ENCODE measurements at regions not wholly inside any gene's neighbourhood (a gene's known extent, or its start where the extent isn't known, plus 50 kb on each side); places are given as distances from the start of the nearest gene placed in this dataset.
"Not testable (repeated sequence)": the region's sequence is repeated elsewhere in the genome, so short reads cannot be mapped to it uniquely, and the experiment has no call there.

DNA sequence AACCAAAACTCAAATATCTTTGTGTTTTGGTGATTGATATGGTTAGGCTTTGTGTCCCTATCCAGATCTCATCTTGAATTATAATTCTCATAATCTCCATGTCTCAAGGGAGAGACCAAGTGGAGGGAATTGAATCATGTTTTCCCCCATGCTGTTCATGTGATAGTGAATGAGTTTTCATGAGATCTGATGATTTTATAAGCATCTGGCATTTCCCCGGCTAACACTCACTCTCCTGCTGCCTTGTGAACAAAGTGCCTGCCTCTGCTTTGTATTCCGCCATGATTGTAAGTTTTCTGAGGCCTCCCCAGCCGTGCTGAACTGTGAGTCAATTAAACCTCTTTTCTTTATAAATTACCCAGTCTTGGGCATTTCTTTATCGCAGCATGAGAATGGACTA lies 419.5 kb downstream of the SH2D4B start:
- no peak for DNase-seq

DNA sequence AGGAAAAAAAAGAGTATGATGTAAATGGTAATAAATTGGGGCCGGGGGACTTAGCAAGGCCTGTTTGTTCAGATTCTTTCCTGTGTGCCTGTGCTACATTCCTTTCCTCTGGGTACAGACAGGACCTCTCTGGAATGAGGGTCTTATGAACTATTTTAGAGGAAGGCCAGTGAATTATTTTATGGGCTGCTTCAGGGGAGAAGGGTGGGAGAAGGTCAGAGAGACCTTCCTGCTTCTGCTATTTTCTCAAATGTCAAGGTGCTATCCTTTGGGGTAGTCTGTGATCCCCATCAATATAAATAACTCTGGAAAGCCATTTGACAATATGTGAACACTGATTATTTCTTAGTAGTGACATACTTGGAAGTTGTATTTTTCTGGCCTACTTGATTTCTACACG lies 426.5 kb downstream of the SH2D4B start:
- DNase-seq = no peak

DNA sequence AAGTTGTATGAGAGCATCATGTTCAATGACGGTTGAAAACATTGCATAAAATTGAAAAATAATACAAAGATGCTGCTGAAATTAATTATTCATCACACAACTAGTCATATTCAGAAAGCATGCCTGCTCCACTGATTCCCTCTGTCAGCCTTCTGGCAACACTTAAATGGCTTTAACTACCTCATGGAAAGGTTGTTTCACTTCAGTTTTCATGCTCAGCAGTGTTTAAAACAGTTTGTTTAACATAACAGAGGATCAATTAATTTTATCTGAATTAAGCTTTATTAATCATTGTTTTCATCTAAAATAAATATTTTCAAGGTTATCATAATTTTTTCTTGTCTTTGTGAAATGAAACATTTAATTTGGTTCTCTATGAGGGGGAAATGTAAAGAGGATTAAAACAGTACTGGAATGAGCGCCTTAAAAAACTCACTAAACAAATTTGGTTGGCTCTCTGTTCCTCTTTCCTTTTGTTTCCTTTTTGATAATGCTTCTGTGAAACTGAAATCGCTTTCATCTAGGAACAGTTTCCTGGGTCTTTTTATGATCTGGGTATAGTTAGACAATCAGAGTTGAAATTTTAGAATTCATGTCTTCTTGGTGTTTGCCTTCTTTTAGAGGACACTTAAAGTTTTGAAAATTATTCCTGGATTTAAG lies 427.4 kb downstream of the SH2D4B start:
- no peak for DNase-seq

DNA sequence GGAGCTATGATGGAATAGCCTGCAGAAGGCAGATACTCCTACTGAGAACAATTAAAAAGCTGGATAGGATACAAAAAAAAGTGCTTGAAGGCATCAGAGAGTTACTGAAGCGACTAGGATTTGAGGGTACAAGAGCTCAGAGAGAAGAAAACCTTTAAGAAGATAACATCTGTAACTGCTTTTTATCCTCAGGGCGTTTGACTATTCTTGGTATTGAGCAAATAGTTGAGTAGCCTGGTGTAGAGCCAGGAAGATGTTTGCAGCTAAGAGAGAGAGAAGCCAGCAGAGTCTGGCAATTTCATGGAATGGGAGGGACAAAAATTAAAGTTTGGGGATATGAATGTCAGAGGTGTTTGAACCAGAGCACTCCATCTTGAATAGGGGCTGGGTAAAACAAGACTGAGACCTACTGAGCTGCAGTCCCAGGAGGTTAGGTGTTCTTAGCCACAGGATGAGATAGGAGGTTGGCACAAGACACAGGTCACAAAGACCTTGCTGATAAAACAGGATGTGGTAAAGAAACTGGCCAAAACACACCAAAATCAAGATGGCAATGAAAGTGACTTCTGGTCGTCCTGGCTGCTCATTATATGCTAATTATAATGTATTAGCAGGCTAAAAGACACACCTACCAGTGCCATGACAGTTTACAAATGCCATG lies 428.8 kb downstream of the SH2D4B start:
- DNase-seq = no peak

DNA sequence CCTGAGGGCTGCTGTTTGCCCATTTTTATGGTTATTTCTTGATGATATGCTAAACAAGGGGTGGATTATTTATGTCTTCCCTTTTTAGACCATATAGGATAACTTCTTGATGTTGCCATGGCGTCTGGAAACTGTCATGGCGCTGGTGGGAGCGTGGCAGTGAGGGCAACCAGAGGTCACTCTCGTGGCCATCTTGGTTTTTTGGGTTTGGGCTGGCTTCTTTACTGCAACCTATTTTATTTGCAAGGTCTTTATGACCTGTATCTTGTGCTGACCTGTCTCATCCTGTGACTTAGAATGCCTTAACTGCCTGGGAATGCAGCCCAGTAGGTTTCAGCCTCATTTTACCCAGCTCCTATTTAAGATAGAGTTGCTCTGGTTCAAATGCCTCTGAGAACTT lies 429.7 kb downstream of the SH2D4B start:
- not testable (repeated sequence) for DNase-seq

DNA sequence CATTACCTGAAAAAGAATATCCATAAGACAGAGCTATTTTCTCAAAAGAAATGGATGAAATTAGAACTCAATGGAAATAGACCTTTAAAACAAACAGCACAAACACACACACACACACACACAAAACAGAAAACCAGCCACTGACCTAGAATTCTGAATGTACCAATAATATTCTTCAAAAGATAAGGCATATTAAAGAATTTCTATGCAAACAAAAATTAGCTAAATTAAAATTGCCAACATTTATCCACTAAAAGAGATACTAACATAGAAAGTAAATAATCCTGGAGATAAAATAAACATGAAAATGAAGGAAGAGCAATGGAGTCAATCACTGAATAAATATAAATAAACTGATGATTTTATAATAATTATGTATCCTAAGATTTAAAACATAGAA lies 431.2 kb downstream of the SH2D4B start:
- no peak for DNase-seq

DNA sequence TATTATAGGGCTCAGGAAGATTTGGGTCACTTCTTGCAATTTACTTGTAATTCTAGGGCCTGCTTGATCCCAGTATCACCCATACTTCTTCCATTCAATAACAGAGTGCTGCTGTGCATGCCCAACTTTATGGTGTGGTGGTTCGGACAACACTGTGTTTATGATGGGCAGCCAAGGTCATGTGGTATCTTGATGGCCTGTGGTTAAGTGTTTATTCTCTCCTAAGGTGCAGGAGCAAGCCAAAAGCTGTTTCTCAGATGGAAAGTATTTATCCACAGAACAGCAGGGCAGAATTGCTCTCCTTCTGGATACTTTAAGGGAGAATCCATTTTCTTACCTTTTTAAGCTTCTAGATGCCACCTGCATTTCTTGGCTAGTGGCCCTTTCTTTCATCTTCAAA lies 433.8 kb downstream of the SH2D4B start:
- no peak for DNase-seq

DNA sequence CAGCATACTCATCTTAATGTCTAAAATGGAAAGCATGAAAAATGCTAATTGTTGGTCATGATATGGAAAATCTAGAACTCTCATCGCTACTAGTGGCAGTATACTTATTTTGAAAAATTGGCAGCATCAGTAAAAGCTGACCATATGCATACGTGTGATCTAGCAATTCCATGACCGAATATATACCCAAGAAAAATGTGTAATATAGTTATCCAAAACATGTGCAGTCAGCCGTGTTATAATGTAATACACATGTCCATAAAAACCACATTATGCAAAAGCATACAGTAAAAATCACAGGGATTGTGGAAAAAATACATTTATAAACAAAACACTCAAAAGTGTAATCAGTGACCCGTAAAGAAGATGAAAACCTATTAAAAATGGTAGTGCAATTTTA lies 439.0 kb downstream of the SH2D4B start:
- no peak for DNase-seq

DNA sequence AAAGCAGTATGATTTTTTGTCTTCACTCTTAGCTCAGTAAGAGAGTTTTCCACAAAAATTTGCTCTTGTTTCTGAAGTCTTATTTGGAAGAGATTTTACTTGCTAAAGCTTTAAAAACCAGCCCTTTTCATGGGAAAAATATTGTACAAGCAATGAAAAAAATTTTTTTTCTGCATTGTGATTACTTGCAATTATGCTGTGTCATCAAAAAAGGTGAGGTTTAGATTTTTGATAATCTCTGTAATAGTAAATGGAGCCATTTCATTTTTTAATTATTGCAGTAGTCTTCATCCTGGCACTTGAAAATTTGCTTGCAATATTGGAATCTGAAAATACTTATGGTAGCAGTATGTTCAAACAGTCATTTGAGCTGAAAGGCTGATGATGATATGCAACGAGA lies 447.4 kb downstream of the SH2D4B start:
- DNase-seq = no peak

DNA sequence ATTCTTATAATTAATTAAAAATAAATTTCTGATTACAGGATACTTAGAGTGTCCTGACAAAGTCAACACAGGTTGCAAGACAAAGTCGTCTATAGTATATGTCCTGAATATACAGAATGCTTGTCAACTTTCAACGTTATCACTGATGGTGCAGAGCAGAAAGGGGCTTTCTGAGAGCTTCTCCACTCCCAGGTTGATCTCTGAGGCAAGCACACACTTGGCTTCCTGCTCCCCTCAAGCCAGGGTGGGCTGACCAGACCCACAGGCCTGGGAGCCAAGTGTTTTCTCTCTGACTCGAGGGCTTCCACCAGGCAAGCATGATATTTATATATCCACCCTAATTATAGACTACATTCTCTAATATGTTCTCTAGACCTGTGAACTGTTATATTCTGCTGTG lies 448.9 kb downstream of the SH2D4B start:
- DNase-seq = no peak

DNA sequence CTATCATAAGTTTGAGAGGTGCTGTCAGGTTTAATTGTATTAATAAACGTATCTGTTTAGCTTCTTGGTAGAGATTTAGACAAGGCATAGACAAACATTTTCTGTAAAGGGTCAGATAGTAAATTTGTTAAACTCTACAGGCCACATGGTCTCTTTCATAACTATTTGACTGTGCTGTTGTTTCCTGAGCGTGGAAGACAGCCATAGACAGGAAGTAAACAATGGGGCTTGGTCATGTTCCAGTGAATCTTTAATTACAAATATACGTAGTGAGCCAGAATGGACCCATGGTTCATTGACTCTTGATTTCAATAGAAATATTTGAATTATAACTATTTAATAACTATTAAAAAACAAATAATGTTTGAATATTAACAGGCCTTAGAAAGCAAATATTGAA lies 451.1 kb downstream of the SH2D4B start:
- DNase-seq = no peak

DNA sequence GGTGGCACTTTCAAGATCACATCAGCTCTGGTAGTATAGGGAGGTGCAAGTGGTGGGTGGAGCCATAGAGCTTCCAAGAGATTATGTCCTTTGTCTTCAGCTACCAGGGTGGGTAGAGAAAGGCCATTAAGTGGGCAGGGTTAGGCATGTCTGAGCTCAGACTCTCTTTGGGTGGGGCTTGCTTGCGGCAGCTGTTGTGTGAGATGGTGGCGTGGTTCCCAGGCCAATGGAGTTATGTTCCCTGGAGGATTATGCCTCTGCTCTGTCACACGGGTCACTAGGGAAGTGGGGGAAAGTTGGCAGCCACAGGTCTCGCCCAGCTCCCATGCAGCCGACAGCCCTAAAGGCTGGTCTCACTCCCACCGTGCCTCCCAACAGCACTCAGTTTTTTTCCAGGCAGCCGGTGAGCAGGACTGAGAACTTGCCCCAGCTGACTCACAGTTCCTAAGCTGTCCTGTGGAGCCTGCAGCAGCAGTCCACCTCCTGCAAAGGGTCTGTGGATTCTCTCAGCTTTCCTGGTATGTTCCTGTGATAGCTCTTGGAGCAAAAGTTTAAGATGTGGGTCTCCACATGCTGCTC lies 459.0 kb downstream of the SH2D4B start:
- DNase-seq = no peak

DNA sequence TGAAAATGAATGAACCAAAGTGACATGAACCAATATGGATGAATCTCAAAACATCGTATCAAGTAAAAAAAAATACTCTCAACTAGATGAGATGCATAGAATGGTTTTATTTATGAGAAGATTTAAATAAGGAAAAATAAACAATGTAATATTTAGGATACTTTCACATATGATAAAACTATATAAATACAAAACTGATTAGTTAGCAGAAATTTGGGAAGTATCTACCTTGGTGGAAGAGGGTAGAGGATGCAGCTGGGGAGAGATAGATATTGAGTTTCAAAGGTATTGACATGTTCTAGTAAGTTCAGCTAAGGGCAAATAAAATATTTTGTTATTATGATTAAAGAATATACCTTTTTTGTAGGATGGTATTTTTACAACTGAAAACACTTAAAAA lies 463.1 kb downstream of the SH2D4B start:
- DNase-seq = no peak

DNA sequence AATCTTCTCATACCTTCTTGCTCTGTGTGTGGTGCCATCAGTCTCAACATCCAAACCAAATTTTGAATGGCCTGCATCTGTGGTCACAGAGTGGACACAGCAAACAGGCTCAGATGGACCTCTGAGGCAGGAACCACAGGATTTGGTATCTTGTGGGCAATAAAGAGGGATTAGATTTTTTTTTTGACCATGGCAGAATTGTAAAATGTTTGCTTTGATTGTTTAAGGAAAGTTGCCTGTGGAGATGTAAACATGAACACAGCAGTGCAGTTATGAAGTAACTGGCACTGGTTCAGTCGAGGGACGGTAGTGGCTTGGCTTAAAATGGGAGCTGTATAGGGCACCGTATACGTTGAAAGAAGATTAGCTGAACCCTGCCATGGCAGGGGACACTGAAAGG lies 464.7 kb downstream of the SH2D4B start:
- no peak for DNase-seq

DNA sequence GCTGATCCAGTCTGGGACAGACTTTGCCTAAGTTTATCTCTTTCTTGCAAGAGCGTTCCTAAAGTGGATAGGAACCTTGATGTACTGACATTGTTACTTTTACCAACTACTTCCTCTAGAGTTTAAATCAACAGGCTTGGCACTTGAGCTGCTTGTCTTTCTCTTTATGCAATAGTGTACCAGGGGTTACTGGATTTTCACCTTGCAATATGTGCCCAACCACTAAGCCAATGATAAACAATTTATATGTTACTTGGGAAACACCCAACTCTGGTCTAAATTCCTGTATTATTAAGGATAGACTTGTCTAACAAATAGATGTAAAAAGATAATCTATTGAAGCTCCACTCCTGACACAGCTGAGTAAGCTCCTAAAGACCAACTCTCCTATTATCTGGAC lies 470.2 kb downstream of the SH2D4B start:
- DNase-seq = no peak

DNA sequence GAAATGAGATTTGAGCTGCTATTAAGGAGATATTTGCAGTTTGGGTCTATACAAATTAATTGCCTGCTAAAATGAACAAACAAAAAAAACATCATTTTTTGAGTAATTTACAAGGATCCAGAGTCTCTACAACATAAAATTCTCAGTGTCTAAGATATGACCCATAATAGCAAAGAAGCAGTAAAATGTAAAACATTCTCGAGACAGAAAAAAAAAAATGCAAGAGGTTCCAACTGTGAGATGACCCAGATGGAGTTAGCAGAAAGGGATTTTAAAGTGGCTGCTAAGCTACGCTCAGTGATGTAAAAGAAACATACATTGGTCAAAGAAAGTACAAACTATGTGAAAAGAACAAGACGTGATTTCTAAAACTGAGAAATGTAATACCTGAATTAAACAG lies 471.0 kb downstream of the SH2D4B start:
- no peak for DNase-seq

DNA sequence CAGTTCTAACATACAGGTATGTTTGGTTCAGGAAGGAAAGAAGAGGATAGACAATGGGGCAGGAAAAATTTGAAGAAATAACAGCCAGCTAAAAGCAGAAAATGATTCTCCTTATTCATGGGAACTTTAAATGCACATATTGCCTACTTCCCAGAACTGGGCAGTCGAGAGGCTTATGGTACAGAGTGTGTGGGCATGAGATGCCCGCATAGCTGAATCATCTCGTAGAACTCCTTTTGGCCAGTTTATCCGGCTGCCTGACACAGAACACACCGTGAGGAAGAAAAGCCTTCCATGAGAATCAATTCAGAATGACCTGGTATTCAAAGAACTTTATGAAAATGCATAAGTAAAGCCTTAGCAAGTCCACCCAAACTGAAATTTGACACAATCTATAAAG lies 471.6 kb downstream of the SH2D4B start:
- no peak for DNase-seq

DNA sequence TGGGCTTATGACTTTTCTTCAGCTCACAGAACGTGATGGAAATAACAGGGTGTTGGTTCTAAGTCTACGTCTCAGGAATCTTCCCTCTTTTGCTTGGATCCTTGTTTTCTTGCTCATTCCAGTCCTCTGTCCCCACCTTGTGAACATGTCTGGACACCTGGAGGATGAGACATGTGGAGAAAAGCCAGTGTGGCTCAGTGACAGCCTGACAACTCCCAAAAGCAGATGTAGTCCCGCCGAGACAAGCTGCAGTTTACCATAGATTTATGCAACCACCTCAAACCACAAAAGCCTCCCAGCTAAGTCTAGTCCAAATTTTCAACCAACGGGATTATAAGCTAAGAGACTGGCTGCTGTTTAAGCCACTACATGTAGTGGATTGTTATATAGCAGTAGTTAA lies 476.1 kb downstream of the SH2D4B start:
- no peak for DNase-seq

DNA sequence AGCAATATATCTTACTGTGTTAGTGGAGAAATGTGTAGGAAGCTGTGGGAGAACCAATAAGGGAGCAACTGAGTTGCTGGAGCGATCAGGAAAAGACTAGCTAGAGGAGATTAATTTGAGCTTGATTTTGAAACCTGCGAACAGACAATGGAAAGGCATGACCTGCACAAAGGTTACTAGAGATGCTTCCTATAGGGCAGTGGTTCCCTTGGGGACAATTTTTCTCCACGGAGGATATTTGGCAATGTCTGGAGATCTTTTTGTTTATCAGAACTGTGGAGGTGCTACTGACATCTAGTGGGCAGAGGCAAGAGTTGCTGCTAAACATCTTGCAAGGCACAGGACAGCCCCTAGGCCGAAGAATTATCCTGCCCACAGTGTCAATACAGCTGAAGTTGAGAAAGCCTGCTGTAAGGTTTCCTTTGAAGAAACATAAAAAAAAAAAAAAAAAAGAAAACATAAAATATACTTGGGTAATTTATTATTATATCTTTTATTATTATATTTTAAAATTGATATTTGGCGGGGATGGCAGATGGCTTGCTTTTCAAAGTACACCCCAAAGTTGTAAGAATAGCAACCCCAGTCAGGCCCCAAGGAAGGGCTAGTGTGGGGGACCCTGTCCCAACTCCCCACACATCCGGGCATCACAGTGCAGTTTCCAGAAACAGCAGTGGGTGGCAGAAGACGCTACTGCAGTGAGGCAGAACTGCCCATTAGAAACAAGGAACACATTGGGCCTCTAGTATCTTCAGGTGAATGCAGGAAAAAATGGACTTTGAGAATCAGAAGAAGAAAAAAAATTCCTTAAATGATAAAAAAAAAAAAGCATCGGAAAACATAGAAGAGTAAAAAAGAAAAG lies 481.6 kb downstream of the SH2D4B start:
- peak; percentile 6 to 28 for DNase-seq

DNA sequence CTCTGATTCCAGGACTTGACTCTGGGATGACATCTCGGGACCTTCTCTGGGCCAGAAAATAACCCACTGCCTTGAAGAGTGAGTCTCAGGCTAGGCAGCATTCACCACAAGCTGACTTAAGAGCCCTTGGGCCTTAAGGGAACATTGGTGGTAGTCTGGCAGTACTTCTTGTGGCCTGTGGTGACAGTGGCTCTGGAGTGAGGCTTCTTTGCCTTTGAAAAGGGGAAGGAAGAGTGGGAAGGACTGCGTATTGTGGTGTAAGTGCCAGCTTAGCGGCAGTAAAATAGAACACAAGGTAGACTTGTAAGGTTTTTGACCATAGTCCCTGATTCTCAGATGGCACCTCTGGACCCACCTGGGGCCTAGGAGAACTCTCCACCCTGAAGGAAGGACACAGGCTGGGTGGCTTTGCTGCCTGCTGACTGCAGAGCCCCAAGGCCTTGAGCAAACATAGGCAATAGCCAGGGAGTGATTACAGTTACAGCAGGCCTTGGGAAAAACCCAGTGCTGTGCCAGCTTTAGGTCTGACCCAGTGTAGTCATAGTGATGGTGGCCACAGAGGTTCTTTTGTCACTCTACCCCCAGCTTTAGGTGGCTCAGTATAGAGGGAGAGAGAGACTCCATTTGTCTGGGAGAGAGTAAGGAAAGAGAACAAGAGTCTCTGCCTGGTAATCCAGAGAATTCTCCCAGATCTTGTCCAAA lies 483.9 kb downstream of the SH2D4B start:
- DNase-seq = no peak

DNA sequence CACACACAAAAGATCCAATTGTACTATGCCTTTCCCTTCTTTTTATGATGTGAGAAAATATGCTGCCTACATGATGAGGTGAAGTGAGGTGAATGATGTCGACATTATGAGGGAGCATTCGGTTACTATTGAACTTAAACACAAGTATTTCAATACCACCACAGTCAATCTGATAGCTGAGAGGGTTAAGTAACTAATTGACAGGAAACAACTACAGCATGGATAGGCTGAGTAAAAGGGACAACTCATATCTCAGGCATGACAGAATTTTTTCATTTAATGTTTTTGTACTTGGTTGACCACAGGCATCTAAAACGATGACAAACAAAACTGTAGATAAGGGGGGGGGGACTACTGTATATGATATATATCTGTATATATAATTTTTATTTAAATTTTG lies 488.9 kb downstream of the SH2D4B start:
- no peak for DNase-seq

DNA sequence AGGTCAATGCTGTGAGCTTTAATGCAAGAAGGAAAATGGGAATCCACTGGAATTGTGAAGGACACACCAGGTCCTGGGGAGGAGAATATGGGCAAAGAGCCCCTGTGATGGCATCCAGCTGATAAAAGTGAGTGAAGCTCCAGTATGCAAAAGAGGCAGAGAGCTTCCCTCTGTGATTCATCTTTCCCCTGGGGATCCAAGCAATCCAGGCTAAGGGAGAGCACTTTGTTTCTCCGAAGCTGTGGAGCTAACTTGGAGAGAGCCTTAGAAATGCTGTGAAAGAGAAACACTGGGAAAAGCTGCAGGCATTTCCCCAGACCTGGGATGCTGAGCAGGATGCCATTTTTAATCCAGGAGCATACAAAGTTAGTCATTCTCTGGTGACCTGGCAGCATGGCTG lies 489.5 kb downstream of the SH2D4B start:
- DNase-seq = no peak

DNA sequence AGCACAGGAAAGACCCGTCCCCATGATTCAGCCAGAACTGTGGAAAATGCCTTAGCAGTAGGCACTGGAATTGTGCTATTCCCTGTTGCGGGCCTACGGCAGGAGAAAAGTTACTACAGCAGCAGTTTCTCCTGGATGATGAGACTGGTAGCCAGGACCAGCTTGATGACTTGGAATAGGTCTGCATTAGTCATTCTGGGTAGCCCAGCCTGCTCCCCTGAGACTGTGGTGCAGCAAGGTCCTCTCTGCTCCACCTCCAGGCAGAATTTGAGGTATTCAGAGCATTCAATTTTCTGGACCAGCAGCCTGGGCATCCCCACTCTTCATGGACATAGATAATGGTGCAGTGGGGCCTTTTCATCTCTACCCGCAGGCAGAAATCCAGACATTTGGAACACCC lies 490.0 kb downstream of the SH2D4B start:
- no peak for DNase-seq
